Superior temporal gyrus (tissue), 1 donor: ENCODE measurements at regions not wholly inside any gene's neighbourhood (a gene's known extent, or its start where the extent isn't known, plus 50 kb on each side); places are given as distances from the start of the nearest gene placed in this dataset.

Experiments used
- DNase-seq: peaks from one replicate; pipeline ENCODE4 v3.0.0-alpha.2; 2016; ENCODE audit errors: extremely low spot score

DNA sequence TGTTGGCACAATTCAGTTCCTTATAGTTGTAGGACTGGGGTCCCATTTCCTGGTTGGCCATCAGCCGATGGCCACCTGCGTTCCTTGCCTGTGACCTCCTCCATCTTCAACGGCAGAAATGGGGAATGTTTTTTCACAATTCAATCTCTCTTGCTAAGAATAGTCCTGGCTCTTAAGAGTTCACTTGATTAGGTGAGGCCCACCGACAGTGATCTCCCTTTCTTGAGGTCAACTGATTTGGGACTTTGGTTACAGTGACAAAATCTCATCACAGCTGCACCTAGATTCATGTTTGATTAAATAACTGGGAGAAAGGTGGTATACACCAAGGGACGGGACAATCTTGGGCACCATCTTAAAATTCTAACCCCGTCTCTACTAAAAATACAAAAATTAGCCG lies 139.1 kb upstream of the DTNBP1 start:
- no peak for DNase-seq

DNA sequence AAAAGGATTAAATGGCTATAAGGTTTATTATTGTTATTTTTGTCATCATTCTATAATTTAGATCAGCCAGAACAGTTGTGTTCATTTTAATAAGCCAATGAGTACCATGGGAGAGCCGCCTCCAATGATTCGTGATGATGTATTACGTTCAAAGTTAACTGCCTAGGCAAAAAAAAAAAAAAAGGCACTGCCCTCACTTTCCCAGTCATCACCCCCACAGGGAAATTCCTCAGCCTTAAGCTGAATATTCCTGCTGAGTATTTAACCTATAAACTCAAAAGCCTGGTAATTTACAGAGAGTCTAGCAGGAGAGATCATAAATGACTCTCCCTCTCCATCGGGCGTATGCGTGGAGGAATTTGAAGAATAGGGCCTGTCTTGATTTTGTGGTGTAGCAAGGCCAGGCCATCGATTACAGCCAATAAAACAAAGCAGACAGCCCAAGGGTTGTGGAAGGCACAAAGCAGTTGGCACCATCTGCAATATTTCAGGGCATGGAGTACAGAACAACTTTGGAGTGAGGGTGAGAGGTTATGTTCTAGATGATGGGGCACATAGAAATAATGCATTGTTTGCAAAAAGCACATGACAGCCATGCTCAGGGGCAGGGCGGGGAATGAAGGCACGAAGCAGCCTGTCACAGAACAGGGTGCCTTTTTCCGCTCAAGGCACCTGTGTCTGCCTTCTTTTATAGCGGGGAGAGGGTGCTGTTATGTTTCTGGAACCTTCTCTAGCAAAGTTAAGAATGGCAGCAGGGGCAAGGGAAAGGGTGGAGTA lies 138.2 kb upstream of the DTNBP1 start:
- no peak for DNase-seq

DNA sequence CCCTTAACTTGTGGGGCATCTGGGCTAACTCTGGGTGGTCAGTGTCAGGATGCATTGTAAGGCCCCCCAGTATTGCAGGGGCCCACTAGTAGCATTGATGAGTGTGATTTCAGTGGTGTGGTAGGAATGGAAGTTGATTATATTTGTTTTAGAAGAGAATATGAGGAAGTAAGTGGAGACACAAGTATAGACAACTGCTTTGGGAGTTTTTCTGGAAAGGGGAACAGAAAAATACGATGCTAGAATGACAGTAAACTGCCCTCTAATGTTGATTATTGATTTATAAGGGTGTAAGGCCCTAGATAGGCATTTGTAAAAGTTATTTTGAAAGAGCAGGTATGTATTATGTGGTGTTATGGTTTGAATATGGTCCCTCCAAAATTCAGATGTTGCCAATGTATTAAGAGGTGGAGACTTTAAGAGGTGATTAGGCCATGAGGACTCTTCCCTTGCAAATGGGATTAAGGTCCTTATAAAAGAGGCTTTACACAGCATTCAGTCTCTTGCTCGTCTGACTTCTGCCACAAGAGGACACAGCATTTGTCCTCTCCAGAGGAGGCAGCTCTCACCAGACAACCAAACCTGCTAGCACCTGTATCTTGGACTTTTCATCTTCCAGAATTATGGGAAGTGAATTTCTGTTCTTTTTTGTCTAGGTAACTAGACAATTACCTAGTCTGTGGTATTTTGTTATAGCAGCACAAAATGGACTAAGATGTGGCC lies 135.9 kb upstream of the DTNBP1 start:
- DNase-seq = no peak

DNA sequence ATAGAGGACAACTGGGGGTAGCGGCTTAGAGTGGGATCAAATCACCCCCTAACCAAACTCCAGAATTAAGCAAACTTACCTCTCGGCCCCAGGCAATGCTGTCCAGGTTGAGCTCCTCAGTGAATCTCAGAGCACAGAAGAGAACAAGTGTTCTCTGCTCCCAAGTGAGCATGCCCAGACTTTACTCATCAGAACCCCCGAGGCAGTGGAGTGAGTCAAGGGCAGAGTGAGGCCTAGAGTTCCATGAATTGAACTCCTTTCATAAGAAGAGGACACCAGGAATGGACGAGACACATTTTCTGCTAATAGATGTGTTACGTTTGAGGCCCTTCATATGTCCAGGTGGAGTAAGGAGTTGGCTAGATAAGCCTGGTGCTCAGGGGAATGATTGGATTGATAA lies 134.0 kb upstream of the DTNBP1 start:
- no peak for DNase-seq

DNA sequence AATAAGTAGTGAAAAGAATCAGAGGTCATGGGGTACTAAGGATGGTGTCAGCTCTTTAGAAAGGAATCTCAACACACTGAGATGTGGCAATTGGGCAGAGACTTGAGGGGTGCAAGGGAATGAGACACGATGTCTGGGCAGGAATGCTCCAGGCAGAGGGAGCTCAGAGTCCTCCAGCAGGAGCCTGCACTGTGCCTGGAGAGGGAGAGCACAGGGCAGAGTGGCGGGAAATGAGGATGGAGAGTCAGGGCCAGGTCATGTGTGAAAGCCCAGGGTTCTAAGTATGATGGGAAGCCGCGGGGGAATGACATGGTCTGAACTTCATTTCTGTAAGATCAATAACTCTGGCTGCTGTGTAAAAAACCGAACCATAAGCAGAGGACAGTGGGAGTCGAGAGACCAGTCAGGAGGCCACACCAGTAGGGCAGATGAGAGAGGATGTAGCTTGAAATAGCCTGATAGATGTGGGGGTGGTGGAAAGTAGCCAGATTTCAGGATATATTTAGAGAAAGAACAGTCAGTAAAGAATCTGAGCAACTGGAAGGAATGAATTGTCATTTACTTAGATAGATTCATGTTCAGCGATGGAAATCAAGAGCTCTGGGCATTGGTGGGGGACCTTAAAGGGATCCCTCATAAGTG lies 133.4 kb upstream of the DTNBP1 start:
- no peak for DNase-seq

DNA sequence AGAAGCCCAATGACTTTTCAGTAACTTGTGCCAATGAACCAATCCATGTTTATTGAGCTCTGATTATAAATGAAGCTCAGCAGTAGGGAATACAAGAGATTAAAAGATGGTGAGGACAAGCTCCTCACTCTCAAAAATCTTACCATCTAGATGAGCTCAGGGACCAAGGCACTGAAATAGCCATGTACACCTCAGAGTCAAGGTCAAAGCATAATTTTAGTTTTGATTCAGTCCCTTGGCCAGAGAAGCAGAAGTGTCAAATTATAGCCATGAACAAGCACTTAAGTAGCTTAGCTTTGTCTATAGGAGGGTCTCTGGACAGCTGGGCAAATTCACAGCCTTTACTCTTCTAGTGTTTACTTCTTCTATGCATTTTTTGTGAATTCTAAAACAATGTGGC lies 131.0 kb upstream of the DTNBP1 start:
- no peak for DNase-seq

DNA sequence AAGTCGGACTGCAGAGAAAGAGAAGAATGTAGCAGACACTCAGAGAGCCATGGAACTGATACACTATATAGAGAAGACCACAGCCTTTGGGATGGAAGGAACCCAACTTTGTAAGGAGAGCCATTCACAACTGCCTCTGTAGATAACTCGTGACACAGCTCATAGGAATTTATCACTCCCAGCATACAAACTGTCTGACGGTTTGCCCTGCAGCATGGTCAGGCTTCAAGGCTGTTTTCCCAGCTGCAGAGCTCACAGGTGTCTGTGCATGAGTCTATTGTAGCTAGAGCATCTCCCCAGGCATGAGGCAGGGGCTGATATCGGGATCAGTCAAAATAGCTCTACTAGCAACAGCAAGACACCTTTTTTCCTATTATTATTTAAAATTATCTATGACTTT lies 130.5 kb upstream of the DTNBP1 start:
- DNase-seq = no peak

DNA sequence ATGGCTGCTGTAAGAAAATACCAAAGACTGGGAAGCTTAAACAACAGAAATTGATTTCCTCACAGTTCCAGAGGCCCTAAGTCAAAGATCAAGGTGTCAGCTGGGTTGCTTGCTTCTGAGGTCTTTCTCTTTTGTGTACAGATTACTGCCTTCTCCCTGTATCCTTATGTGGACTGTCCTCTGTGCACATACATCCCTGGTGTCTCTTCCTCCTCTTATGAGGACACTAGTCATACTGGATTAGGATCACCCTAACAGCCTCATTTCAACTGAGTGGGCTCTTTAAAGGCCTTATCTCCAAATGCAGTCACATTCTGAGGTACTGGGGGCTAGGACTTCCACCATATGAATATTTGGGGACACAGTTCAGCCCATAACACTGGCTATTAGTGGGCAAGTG lies 130.0 kb upstream of the DTNBP1 start:
- DNase-seq = no peak

DNA sequence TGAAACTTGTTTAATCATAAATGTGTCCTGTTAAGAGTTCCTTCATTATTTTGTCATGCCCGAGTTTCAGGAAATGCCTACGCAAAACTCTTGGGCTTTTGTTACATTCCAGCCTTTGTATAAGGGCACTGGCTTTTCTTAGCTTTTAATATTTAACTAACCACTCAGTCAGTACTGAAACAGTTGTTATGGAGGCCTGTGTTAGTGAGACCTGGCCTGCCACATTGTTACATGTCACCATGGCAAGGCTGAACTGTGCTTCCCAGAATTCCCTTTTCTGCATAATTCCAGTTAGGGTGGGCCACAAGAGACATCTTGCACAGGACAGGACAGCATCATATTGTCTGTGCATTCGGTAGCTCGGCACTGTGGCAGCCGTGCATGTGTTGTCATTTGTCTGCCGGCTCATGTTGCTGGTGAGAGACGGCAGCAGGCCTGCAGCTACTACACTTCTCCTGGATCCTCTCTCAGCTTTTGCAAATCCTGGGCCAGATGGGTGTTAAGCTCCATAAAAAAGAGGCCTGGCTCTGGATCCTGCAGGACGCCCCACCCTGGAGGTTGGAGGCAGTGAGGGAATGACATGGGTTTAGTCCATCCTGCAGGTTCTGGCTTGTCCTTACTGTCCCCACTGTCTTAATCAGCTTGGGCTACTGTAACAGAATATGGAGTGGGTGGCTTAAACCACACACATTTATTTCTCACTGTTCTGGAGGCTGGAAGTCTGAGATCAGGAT lies 128.8 kb upstream of the DTNBP1 start:
- DNase-seq = no peak

DNA sequence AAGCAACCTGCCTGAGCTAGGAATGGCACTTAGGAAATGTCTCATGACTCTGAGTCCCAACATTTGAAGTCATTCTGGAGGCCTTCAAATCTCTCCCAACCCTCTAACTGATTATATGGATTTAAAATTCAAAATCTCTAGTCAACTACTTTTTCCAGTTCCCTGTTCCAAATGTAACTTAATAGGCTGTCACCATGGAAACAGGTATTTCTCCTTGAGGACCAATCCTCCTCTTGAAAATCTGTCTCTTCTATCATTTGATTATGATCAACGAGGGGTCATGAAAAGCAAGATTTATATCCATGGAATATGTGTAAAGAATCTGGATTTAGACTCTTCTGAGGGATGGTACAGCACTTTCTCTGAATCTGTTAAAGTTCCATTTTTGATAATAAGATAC lies 127.3 kb upstream of the DTNBP1 start:
- no peak for DNase-seq

DNA sequence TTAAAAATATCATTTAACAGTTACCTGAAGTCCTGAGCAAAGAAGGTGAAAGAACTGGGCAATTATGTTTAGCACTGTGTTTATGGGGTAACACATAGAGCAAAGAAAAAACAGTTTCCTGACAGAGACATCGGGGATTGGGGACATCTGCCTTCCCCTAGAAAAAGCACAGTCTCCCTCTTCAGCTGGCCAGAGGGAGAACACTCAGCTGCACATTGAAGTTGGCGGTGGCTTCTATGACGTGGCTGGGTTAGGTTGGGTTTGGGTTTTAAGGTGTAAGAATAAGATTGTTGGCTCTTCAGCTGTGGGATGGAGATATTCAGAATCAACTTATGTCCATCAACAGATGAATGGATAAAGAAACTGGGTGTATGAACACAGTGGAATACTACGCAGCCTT lies 124.0 kb upstream of the DTNBP1 start:
- no peak for DNase-seq

DNA sequence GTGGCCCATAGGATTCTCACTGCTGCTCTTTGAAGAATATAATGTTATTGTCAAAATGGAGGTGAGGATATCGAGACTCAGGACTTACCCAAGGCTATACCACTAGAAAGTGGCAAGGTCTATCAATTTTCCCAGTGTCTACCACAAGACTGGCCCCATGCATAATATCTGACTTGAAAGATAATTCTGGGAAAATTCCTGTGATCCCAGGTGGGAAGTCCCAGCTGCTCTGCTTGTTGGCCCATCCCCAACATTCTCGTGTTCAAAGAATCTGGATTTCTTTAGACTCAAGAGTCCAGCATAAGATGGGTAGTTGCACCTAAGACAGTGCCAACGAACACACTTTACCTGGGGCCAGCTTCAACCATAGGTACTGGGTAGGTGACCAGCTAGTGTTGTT lies 120.7 kb upstream of the DTNBP1 start:
- DNase-seq = no peak

DNA sequence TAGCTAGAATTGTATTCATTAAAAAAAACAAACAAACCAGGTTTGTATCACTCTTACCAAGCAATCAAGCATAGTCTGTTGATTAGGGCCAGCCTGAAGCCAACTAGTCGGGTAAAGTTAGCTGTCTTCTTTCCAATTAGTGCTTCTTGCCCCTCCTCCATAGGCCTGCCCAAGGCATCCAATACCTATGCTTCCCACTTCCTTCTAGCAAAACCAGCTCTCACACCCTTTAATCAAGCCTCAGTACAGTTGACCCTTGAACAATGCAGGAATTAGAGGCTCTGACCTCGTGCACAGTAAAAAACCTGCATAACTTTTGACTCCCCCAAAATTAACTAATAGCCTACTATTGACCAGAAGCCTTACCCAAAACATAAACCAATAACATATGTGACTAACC lies 119.1 kb upstream of the DTNBP1 start:
- DNase-seq = no peak

DNA sequence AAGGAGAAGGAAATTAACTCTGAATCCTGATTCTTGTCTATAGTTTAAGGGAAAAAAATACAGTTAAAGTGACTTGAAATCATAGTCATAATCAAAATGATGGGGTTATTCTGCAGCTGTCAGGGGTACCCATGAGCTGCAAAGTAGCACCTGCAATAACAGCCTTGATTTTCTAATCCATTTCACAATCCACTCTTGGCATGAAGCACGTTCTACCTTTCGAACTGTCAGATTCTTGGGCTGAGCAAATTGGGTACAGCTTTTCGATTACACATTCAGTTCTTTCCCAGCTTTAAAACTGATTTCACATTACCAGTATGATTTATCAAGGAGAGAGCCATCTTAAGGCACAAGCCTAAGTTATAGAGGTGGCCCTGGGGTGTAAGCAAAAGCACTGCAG lies 118.5 kb upstream of the DTNBP1 start:
- DNase-seq = no peak

DNA sequence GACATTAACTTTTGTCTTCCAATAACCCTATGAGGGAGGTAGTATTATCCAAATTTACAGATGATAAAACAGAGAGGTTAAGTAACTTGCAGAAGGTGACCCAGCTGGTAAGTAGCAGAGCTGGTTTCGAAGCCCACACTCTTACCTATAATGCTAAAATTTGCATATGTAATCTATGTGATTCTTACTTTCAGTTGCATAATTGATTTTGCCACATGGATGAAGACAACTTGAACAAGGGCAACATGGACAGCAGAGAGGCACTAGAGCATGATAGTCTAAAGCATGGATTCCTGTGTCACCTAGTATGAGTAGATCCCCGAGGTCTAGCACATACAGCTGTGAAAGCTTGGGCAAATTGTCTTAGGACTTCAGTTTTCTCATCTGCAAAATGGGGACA lies 117.6 kb upstream of the DTNBP1 start:
- DNase-seq = no peak

DNA sequence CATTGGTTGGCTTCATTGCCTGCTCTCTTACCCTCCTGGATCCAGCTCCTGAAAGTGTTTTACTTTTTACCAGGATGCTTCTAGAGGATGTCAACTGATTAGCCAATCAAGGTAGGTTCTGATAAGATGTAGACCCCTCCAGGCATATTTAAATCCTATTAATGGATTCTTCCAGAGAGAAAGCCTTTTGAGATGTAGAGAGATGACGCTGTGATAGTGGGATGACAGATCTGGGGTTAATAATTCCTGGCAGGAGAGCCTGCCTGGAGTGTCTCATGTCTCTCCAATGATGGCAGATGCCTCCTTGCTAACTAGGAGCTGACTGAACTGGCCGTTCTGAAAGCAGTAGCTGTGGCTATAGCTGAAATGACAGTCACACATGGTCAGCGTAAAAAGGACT lies 116.9 kb upstream of the DTNBP1 start:
- no peak for DNase-seq

DNA sequence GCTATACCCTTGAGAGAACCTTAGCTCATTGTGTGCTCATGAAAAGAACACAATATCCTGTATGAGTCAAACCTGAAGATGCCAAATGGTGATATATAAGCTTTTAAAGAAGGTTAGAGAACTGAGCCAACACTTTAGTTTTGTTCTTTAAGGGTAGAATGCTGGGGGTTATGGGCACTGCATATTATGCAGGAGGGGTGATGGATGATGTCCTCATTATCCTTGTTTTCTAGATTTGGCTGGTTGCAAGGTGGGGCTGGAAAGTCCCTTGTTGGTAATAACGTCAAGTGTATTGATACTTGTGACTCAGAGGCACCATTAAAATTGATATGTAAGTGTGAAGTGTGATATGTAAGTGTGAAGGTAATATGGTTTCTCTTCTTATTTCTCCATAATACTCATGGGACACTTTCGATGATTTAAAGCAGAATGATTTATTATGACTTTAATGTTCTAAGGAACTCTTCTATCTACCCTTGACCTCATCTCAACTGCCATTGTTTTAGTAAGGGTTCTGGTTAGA lies 113.7 kb upstream of the DTNBP1 start:
- DNase-seq = no peak

DNA sequence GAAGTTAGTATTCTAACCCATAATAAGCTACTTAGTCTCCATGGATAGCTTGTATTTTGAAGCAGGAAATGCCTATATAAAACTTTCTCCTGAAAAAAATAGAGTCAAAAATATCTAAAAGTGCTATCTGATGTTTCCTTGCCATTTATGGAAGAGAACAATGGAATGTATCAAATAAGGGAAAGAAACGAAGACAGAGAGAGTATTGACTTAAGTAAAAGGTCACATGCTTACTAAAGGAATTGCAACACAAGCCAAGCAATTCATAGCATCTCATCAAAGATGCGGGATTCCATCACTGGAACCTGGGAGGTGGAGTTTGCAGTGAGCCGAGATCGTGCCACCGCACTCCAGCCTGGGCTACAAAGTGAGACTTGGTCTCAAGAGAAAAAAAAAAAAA lies 112.9 kb upstream of the DTNBP1 start:
- DNase-seq = no peak

DNA sequence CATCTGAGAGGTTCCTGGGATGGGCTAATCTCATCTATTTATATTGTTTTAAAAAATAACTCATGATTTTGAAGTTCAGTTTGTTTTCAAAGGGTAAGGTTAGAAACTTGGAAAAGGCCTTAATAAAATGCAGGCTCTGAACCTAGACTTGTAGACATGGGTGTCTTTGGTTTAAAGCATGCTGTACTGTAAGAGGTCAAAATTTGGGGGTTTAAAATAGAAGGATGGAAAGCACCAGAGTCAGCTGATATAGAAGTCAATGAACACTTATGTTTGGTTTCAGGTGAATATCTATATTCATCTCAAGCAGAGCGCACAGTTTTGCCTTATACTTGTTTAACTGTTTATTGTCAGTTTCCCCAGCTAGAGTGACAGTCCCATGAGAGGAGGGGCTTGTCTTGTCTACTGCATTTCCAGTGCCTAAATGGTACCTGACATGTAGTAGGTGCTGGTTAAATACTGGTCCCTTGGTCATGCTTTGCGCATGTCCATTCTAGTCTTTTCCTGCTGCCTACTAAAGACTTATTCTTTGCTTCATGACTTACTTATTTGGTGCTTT lies 112.3 kb upstream of the DTNBP1 start:
- DNase-seq = no peak

DNA sequence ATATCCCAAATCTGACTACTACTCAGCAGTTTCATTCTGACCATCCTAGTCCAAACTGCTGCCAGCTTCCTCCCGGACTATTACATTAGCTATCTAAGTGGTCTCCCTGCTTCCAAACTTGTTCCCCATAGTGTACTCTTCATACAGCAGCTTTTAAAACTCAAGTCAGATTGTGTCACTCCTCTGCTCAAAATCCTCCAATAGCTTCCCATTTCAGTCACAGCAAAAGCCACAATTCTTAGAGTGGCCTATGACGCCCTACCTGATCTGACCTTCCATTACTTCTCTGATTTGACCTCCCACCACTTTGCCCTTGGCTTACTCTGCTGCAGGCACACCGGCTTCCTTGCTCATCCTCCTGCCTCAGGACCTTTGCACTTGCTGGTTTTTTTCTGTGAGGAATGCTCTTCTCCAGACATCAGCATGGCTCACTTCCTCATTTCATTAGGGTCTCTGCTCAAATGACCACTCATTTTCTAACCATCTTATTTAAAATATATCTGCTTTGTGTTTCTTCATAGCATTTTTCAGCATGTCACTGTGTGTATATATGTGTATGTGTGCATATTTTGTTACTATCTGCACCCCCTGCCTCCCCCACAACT lies 111.1 kb upstream of the DTNBP1 start:
- no peak for DNase-seq

DNA sequence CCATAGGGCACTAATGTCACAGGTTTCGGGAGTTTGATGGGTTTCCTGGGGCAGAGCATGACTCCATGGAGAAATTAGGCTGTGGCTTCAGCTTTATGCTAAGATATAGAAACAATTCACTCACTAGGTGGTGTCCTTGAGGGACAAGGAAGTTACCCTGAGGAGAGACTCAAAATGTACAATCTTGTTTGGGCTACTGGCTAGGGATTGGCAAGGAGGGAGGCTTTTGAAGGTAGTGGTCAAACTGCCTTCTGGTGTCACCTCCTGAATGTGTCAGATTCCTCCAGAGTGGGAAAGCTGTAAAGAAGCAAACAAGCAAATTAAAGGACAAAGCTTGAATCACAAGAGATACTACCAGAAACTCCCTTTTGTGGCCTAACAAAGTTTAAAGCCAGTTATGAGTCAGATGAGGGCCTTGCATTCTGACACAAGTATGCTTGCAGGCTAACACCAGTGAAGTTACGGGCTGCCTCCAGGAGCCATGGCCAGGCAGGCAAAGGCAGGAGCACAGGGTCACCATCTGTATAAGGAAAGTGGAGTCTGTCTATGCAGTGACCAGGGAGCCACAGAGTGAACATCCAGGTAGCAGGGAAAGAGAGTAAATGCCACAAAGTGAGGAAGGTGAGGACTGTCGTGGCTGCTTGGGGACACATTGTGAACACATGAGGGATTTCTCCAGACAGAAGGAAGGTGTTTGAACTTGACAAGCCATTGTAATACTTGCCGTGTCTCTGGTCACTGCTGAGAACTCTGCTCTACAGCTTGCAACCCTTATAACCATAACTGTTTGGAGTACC lies 107.7 kb upstream of the DTNBP1 start:
- no peak for DNase-seq
